CD4-positive, alpha-beta T cell treated with Interleukin-6 for 4 hours (primary cell): ENCODE measurements at regions not wholly inside any gene's neighbourhood (a gene's known extent, or its start where the extent isn't known, plus 50 kb on each side); places are given as distances from the start of the nearest gene placed in this dataset.

ENCODE experiments used
- DNase-seq: peaks from one replicate; pipeline ENCODE4 v3.0.0-alpha.2; 2020; ENCODE audit warnings: mixed read lengths

DNA sequence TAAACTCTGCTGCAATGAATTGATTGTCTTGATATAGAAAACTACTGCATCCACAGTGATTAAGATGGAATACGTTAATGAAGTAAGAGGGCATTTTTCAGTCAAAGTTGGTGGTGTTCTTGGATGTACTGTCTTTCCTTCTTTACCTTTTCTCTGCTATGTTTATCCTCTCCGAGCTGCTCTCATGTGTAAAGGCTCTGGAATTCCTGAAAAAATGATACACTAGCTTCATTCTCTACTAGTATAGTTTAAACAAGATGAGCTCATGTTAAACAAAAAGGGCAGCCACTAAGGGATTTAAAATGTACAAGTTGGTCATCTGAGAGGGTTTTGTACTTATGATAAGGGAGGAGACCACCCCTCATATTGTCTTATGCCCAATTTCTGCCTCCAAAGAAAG lies 504.6 kb upstream of the NECTIN3 start:
- no peak for DNase-seq

DNA sequence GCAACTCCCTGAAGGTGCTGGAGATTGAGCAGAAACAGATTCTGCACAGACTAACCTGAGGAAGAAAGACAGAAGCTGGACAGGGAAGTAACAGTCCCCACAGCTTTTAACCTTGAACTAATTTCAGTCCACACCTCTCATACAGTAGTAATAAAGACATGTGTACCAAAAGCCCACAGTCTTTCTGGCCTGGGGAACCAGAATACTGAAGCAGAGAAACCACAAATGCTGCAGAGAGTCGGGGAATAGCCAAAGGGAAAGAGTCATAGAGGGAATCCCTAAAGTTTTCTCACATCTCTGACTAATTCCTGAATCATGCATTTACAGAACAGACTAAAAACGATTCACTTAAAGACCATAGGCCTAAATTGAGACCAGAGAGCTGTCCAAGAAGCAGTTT lies 503.4 kb upstream of the NECTIN3 start:
- no peak for DNase-seq

- no peak for DNase-seq
Observed at GRCh38 chr3:110569073-110569472, 502.5 kb upstream of the NECTIN3 start.

- DNase-seq: no peak
Observed at GRCh38 chr3:110575702-110576101, 495.9 kb upstream of the NECTIN3 start.

- DNase-seq: no peak
Observed at GRCh38 chr3:110576960-110577359, 494.7 kb upstream of the NECTIN3 start.

- no peak for DNase-seq
Observed at GRCh38 chr3:110577854-110578253, 493.8 kb upstream of the NECTIN3 start.

DNA sequence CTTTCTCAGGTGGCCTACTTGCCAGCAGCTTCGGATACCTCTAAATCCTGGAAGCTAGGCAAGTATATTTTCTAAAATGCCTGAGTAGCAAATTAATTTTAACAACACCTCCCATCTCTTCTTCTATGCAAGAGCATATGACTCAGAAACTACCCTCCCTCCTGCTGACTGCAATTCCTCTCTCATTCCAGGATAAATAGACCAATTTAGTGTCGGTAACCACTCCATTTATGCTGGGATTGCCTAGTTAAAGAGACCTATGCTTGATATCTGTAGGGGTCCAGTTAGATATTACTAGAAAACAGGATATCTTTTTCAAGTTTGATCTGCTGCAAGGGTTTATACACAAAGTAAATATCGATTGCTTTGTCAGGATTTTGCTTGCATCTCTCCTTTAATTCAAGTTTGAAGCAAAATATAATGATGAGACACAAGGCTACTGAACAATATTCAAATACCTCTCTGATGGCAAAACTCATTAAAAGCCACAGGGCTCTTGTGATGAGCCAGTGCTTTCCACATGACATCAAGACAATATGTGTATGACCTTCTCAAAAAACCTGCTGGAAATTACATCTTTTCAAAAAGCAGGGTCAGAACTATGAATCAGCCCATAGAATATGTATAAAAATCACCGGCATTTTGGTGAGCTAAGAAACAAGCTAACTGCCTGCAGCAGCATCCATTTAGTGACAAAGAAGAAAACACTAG lies 491.6 kb upstream of the NECTIN3 start:
- no peak for DNase-seq

- DNase-seq: no peak
Observed at GRCh38 chr3:110583373-110583935, 488.2 kb upstream of the NECTIN3 start.

GRCh38 chr3:110588906-110589305 lies 482.7 kb upstream of the NECTIN3 start:
- DNase-seq: no peak

DNA sequence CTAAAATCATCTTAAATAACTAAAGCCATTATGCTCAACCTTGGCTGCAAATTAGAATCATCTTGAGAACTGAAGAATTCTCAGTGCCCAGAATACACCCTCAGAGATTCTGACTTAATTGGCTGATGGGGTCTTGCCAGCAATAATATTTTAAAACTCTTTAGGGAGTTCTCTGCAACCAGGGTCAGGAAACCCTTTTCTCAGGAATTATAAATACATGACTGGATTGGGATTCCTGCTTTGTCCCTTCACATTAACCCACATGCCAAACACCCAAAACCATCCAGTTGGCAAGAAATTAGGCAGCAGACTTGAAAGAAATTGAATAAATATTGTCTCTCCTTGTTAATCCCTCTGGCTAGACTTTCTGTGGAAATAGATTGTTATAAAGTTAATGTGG lies 482.3 kb upstream of the NECTIN3 start:
- DNase-seq: no peak

DNA sequence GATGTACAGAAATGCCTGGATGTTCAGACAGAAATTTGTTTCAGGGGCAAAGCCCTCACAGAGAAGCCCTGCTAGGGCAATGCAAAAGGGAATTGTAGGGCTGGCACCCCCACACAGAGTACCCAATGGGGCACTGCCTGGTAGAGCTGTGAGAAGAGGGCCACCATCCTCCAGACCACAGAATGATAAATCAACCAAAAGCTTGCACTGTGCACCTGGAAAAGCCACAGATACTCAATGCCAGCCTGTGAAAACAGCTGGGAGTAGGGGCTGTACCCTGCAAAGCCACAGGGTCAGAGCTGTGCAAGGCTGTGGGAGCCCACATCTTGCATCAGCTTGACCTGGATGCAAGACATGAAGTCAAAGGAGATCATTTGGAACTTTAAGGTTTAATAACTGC lies 477.9 kb upstream of the NECTIN3 start:
- DNase-seq: no peak

DNA sequence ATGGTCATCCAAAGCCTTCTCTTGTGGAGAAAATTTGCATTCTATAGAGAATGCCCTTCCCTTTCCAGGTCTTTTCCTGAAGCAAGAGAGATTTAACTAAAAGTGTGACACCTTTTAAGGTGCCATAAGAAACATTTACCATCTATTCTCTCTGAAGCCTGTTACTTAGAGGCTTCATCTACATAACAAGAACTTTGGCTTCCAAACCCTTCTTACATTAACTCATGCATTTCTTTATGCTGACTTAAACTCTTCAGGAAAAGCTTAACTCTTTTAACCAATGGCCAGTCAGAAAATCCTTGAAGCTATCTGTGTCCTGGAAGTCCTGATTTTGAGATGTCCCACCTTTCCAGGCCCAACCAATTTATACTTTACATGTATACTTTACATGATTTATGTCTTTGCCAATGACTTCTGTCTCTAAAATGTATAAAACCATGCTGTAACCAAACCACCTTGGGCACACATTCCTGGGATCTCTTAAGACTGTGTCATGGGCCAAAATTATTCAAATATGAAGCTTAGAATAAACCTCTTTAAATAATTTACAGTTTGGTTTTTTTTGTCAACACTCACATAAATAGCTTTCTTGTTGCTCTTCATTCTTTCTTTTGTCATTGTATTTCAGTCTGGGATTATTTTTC lies 472.6 kb upstream of the NECTIN3 start:
- DNase-seq: no peak

DNA sequence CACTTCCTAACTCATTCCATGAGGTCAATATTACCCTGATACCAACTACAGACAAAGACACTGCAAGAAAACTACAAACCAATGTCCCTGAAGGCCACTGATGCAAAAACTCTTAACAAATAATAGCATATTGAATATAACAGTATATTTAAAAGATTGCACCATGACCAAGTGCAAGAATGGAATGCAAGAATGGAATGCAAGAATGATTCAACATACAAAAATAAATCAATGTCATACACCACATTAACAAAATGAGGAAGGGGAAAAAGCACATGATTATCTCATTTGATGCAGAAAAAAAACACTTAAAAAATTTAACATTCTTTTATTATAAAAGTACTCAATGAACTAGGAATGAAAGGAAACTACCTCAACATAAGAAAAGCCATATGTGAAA lies 463.1 kb upstream of the NECTIN3 start:
- DNase-seq: no peak

DNA sequence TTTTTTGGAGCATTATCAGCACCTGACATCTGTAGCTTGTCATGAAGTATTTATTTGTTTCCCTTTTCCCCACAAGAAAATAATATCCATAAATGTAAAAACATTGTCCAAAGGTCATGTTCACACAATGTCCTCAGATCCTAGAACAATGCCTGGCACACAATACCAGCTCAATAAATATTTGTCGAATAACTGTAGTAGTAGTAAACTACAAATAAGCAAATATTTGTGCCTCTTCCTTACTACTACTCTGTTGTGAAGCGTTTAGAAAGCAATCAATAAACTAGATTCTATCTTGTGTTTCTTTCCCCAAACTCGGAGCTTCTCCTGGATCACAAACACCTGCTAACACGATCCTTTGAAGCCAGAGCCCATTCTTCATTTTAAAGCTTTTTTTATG lies 459.6 kb upstream of the NECTIN3 start:
- DNase-seq: no peak

- no peak for DNase-seq
Observed at GRCh38 chr3:110614186-110614585, 457.4 kb upstream of the NECTIN3 start.

- DNase-seq: no peak
Observed at GRCh38 chr3:110615454-110615853, 456.2 kb upstream of the NECTIN3 start.

- no peak for DNase-seq
Observed at GRCh38 chr3:110618512-110619226, 452.9 kb upstream of the NECTIN3 start.

DNA sequence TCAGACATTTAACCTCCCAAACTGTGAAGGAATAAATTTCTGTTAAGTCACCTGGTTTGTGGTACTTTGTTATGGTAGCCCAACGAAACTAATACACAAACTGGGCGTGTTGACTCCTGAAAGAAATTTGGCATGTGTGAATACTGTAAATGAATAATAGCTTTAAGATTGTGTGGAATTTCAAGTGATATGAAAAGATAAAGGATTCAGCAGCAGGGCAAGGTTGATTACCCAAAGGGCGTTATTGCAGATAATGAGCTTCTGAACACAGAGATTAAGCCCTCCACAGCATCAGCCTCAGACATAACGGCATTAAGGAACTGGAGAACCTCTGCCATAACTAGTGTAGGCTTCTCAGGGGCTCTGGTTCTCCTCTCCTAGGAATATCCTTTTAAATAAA lies 451.5 kb upstream of the NECTIN3 start:
- no peak for DNase-seq

DNA sequence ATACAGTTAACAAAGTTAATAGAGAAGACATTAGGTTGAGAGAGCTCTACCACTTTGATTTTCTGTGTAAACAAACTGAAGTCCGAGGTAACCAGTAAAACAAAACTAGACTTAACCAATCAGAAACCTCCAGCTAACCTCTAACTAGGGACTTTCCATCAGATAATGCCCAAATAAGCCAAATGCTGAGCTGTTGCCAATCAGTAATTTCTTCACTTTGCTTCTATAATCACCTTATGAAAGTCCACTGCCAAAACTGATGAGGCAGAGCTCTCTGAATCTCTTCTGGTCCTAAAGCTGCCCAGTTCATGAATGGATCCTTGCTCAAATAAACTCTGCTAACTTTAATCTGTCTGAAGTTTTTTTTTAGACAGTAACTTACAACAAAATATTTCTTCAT lies 448.0 kb upstream of the NECTIN3 start:
- no peak for DNase-seq

DNA sequence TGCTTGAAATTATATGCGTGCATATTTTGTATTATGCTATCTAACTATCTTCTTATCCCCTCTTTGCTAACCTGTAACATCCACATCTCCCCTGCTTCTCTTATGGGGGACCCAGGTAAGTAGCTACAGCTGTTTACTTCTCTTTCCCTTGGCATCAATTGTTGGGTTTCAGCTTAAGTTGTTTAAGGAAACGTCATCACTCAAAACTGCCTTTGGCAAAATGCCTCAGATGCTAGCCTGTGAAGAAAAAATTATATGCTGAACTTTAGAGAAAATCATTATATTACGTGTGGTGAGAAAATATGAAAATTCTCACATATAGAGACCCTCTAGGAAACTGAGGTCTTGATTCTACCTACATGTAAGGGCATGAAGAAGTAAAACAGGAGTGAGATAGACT lies 447.0 kb upstream of the NECTIN3 start:
- no peak for DNase-seq

- no peak for DNase-seq
Observed at GRCh38 chr3:110625201-110625747, 446.3 kb upstream of the NECTIN3 start.

GRCh38 chr3:110626652-110627111 lies 444.9 kb upstream of the NECTIN3 start:
- DNase-seq: peak; percentile 26

GRCh38 chr3:110628650-110629301 lies 442.8 kb upstream of the NECTIN3 start:
- DNase-seq: no peak
